ENCODE measurements at regions not wholly inside any gene's neighbourhood (a gene's known extent, or its start where the extent isn't known, plus 50 kb on each side); places are given as distances from the start of the nearest gene placed in this dataset.

- no peak for TF ChIP-seq TAF1 (IDR thresholded peaks at IDR 0.05; ENCODE audit: borderline replicate concordance, low read depth, low read length)
- TF ChIP-seq POLR2A (IDR thresholded peaks at IDR 0.05; ENCODE audit: low read depth, low read length), result no peak
- TF ChIP-seq POLR2AphosphoS5 (IDR thresholded peaks at IDR 0.05; ENCODE audit: low read depth, low read length), result no peak
These were observed 159.8 kb upstream of the STEAP1 start for GRCh38 chr7:89994483-89994882.

Data from GM12892 (cell line).